B cell (primary cell): ENCODE measurements at regions not wholly inside any gene's neighbourhood (a gene's known extent, or its start where the extent isn't known, plus 50 kb on each side); places are given as distances from the start of the nearest gene placed in this dataset.

Experiments
- ATAC-seq: fragments of 200-7000 bp; cut with Tn5 transposase; one replicate; pipeline ENCODE4 v1.10.0; 2021; ENCODE audit warnings: low read depth, mild to moderate bottlenecking, moderate number of reproducible peaks, moderate library complexity
- CTCF ChIA-PET: fragments of 350-600 bp; sonication (Branson Sonifier 250); formaldehyde crosslinking; loops from one replicate; lab custom pipeline; 2021; ENCODE audit warnings: antibody characterized with exemption, inconsistent platforms; lab: Charles Lee
- POLR2A ChIA-PET: fragments of 350-600 bp; sonication (Branson Sonifier 250); formaldehyde crosslinking; loops from one replicate; lab custom pipeline; 2021; ENCODE audit warnings: antibody characterized with exemption; lab: Charles Lee
- DNase-seq: peaks from one replicate; pipeline ENCODE4 v3.0.0; 2013
- H2AFZ ChIP-seq: 2 replicates; pipeline ENCODE4 v1.6.1; 2012; ENCODE audit warnings: mild to moderate bottlenecking, low read depth, low read length; ENCODE audit not compliant: insufficient read depth, poor library complexity, severe bottlenecking
- H3K27ac ChIP-seq, 2 donors: 1 replicate in 1 of 2; 2 replicates in 1 of 2; pipeline ENCODE4 v1.5.1; 2012 to 2013; ENCODE audit warnings: low read length in 2 of 2, mild to moderate bottlenecking in 2 of 2, moderate library complexity in 1 of 2
- H3K27me3 ChIP-seq, 4 experiments: fragments of 200-600 bp in 1 of 4; sonication (generic) in 1 of 4; replicated peaks in 1 of 4; 1 replicate in 2 of 4; 2 replicates in 2 of 4; pipeline versions ENCODE4 v1.6.1 to v1.7.0; 2013 to 2016; ENCODE audit warnings: low read length in 3 of 4, mild to moderate bottlenecking in 2 of 4, mixed read lengths in 1 of 4, moderate library complexity in 1 of 4; ENCODE audit not compliant: insufficient read depth in 4 of 4, control insufficient read depth in 3 of 4; ENCODE audit errors: control extremely low read depth in 1 of 4
- H3K36me3 ChIP-seq, 2 experiments: replicated peaks in 1 of 2; 1 replicate in 1 of 2; 2 replicates in 1 of 2; pipeline versions ENCODE4 v1.6.1 to v1.7.1; 2013; ENCODE audit warnings: low read length in 1 of 2; ENCODE audit not compliant: insufficient read depth in 2 of 2, control insufficient read depth in 1 of 2; ENCODE audit errors: control extremely low read depth in 1 of 2, extremely low read depth in 1 of 2
- H3K4me1 ChIP-seq, 2 donors: fragments of 200-600 bp in 1 of 2; sonication (generic) in 1 of 2; 1 replicate in 1 of 2; 2 replicates in 1 of 2; pipeline versions ENCODE4 v1.5.1 to v1.6.1; 2013 to 2017; ENCODE audit warnings: low read length in 2 of 2; ENCODE audit not compliant: control insufficient read depth in 2 of 2, insufficient read depth in 2 of 2
- H3K4me2 ChIP-seq: replicated peaks from 2 replicates; pipeline ENCODE3; 2012; ENCODE audit warnings: mild to moderate bottlenecking, low read depth, low read length; ENCODE audit not compliant: poor library complexity, severe bottlenecking
- H3K4me3 ChIP-seq, 5 experiments: fragments of 200-600 bp in 1 of 5; sonication (generic) in 1 of 5; 1 replicate in 3 of 5; 2 replicates in 2 of 5; pipeline versions ENCODE4 v1.5.1 to v1.7.0; 2011 to 2016; ENCODE audit warnings: low read length in 4 of 5, mild to moderate bottlenecking in 4 of 5, low read depth in 2 of 5, control low read depth in 1 of 5, moderate library complexity in 1 of 5; ENCODE audit not compliant: insufficient read depth in 1 of 5; ENCODE audit errors: control extremely low read depth in 1 of 5, extremely low read depth in 1 of 5
- H3K79me2 ChIP-seq: fragments of 200-600 bp; sonication (generic); one replicate; pipeline ENCODE4 v1.6.0; 2016; ENCODE audit warnings: low read length; ENCODE audit not compliant: control insufficient read depth, insufficient read depth
- H3K9ac ChIP-seq: fragments of 200-600 bp; sonication (generic); 2 replicates; pipeline ENCODE4 v1.6.1; 2017; ENCODE audit warnings: mild to moderate bottlenecking, low read length, moderate library complexity
- H3K9me3 ChIP-seq, 3 donors: one replicate each; pipeline versions ENCODE4 v1.6.1 to v1.7.1; 2013; ENCODE audit warnings: low read length in 2 of 3; ENCODE audit not compliant: control insufficient read depth in 2 of 3, insufficient read depth in 1 of 3; ENCODE audit errors: control extremely low read depth in 1 of 3
- H4K20me1 ChIP-seq: 2 replicates; pipeline ENCODE4 v1.6.0; 2012; ENCODE audit warnings: mild to moderate bottlenecking, low read length; ENCODE audit not compliant: insufficient read depth, control insufficient read depth, poor library complexity, severe bottlenecking
- H3K27ac Mint-ChIP-seq: one replicate; pipeline ENCODE4 v1.8.0; 2021; ENCODE audit warnings: mixed read lengths
- H3K27me3 Mint-ChIP-seq: one replicate; pipeline ENCODE4 v1.8.0; 2021; ENCODE audit warnings: mixed read lengths
- H3K4me1 Mint-ChIP-seq: one replicate; pipeline ENCODE4 v1.8.0; 2021; ENCODE audit warnings: mixed read lengths
- H3K4me3 Mint-ChIP-seq: one replicate; pipeline ENCODE4 v1.8.0; 2021; ENCODE audit warnings: mixed read lengths
- H3K9me3 Mint-ChIP-seq: one replicate; pipeline ENCODE4 v1.8.0; 2022; ENCODE audit warnings: mixed read lengths; ENCODE audit not compliant: insufficient read depth
- EZH2 ChIP-seq: IDR thresholded peaks from 2 replicates; pipeline ENCODE4 v1.6.1; 2012; ENCODE audit warnings: borderline replicate concordance, low read depth, mild to moderate bottlenecking, moderate library complexity, low read length; ENCODE audit not compliant: insufficient read depth, poor library complexity, severe bottlenecking
- WGBS: methylation state at CpG from one replicate; pipeline ENCODE4 v1.1.5; 2013; ENCODE audit warnings: missing lambda C conversion rate; ENCODE audit not compliant: insufficient coverage; 5-methylcytosine and 5-hydroxymethylcytosine counted together
- intact Hi-C: fragments of 100-400 bp; cut with micrococcal nuclease; formaldehyde crosslinking; loops from one replicate; pipeline ENCODE4 v1.10.0; 2022
- TF ChIP-seq, protein P1 (sequence below): fragments of 200-600 bp; IDR thresholded peaks from one replicate; pipeline ENCODE4 v1.8.0; 2022; ENCODE audit warnings: antibody characterized with exemption, mild to moderate bottlenecking

DNA sequence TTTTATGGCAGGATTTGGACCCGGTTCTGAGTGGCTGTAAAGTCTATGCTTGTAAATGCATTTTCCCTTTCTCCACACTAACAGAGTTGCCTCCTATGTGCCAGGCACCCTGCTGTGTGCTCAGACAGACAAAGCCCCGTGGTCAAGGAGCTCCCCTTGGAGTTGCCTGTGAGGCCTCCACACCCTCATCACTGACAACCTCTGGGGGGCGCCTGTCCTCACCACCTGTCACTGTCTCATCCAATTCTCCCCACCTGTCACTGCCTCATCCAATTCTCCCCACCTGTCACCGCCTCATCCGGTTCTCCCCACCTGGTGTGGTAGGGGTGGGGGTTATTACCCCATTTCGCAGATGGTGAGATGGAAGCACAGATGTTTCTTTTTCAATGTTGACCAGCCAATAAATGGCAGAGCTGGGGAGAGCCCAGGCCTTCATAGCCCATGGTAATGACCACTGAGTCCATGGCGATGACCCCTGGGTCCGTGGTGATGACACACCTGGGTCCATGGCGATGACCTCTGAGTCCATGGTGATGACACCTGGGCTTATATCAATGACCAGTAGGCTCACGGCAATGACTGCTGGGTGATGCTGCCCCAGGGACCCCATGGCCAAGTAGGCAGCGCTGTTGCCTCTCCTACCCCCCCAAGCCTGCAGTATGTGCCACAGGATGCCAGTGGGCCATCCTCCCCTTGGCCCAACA is 150.1 kb downstream of the IRF8 start:
- Mint-ChIP-seq H3K9me3 (no peaks in the 10 kb centered on the region), H3K4me1 (peaks cover 11% of the 10 kb centered on the region), H3K4me3 (no peak overlapping the region), H3K27me3 (peaks cover 46% of the 10 kb centered on the region), H3K27ac (no peak overlapping the region)
- no peak overlapping the region for H3K27ac ChIP-seq
- H3K27me3 ChIP-seq, result peaks cover 0 to 40% (median 13%) of the 10 kb centered on the region in 4 experiments
- no peak overlapping the region for H3K9ac ChIP-seq
- intact Hi-C loops, result no loop called here
- CTCF ChIA-PET, result interaction anchor here (0.6 to 1.0 kb wide), 2 partner anchors 23 to 305 kb away, joined by 3 read pairs; no protein-coding TSS in a partner anchor
- ATAC-seq (no peak), DNase-seq (no peak)
- H3K4me3 ChIP-seq, result no peak overlapping the region
- H3K4me2 ChIP-seq, result no peak overlapping the region
- H3K79me2 ChIP-seq, result no peaks in the 10 kb centered on the region
- no peaks in the 10 kb centered on the region for H3K9me3 ChIP-seq
- H3K36me3 ChIP-seq, result no peaks in the 10 kb centered on the region
- TF ChIP-seq EZH2, result no peak
- TF ChIP-seq, protein P1, sequence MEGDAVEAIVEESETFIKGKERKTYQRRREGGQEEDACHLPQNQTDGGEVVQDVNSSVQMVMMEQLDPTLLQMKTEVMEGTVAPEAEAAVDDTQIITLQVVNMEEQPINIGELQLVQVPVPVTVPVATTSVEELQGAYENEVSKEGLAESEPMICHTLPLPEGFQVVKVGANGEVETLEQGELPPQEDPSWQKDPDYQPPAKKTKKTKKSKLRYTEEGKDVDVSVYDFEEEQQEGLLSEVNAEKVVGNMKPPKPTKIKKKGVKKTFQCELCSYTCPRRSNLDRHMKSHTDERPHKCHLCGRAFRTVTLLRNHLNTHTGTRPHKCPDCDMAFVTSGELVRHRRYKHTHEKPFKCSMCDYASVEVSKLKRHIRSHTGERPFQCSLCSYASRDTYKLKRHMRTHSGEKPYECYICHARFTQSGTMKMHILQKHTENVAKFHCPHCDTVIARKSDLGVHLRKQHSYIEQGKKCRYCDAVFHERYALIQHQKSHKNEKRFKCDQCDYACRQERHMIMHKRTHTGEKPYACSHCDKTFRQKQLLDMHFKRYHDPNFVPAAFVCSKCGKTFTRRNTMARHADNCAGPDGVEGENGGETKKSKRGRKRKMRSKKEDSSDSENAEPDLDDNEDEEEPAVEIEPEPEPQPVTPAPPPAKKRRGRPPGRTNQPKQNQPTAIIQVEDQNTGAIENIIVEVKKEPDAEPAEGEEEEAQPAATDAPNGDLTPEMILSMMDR, result no peak
- WGBS, result 85% methylated on average over 5 of the region's 11 CpGs
- no peak overlapping the region for H2AFZ ChIP-seq
- POLR2A ChIA-PET, result no interaction called here
- peaks cover 7 to 9% of the 10 kb centered on the region in 2 donors for H3K4me1 ChIP-seq
- H4K20me1 ChIP-seq, result no peaks in the 10 kb centered on the region

DNA sequence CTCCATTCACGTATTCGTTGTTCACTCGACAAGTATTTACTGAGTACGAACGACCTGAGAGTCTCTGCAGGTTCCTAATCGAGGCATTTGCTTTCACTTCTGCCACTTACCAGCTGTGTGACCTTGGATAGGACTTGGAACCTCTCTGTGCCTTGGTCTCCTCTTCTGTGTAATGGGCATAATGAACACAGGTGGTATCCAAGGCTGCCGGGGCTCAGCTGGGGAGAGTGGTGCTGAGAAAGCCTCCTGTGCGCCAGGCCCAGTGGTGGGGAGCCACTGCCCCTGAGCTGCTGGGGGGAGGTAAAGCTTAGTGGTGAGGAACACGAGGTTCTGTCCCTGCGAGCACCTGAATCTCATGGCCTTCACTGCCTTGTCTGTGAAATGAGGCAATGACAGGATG is 150.7 kb downstream of the IRF8 start:
- H3K9me3 ChIP-seq, result no peaks in the 10 kb centered on the region
- H3K27me3 ChIP-seq, result peaks cover 0 to 38% (median 13%) of the 10 kb centered on the region in 4 experiments
- H3K36me3 ChIP-seq, result no peaks in the 10 kb centered on the region
- no peak for TF ChIP-seq EZH2
- TF ChIP-seq, protein P1, result no peak
- WGBS, result 91% methylated on average over 10 of the region's 10 CpGs
- no peak overlapping the region for H3K27ac ChIP-seq
- POLR2A ChIA-PET, result no interaction called here
- no peak overlapping the region for H3K9ac ChIP-seq
- CTCF ChIA-PET, result interaction anchor here (0.6 kb wide), 1 partner anchor 306 kb away, joined by 3 read pairs; no protein-coding TSS in a partner anchor
- H3K4me1 ChIP-seq, result peaks cover 7 to 9% of the 10 kb centered on the region in 2 donors
- peaks cover 8% of the 10 kb centered on the region for H3K4me1 Mint-ChIP-seq
- no peak overlapping the region for H3K4me3 ChIP-seq
- ATAC-seq (no peak), DNase-seq (no peak)
- no peaks in the 10 kb centered on the region for H3K79me2 ChIP-seq
- no peak overlapping the region for H3K27ac Mint-ChIP-seq
- H3K4me3 Mint-ChIP-seq, result no peak overlapping the region
- H3K27me3 Mint-ChIP-seq, result peaks cover 43% of the 10 kb centered on the region
- no peak overlapping the region for H3K4me2 ChIP-seq
- H4K20me1 ChIP-seq, result no peaks in the 10 kb centered on the region
- no peak overlapping the region for H2AFZ ChIP-seq
- intact Hi-C loops, result no loop called here
- no peaks in the 10 kb centered on the region for H3K9me3 Mint-ChIP-seq
